HCT116 (cell line): ENCODE measurements at regions not wholly inside any gene's neighbourhood (a gene's known extent, or its start where the extent isn't known, plus 50 kb on each side); places are given as distances from the start of the nearest gene placed in this dataset.

Source experiments
- ATAC-seq: fragments of 200-7000 bp; cut with Tn5 transposase; 2 replicates; pipeline ENCODE4 v1.9.1; 2020; ENCODE audit warnings: mild to moderate bottlenecking, moderate library complexity
- BruUV-seq: library from RNA; stranded (reverse); fragments of 400-500 nt; replicated peaks from 2 replicates; lab custom pipeline; 2021; lab: Mats Ljungman, UMichigan
- CTCF ChIA-PET: fragments of 300-600 bp; sonication (Branson Sonifier 250); formaldehyde crosslinking; loops from one replicate; lab custom pipeline; 2021; ENCODE audit warnings: antibody characterized with exemption; lab: Charles Lee
- POLR2A ChIA-PET: fragments of 300-600, 350-600 bp; sonication (Branson Sonifier 250); formaldehyde crosslinking; loops from one replicate; lab custom pipeline; 2021; ENCODE audit warnings: antibody characterized with exemption; lab: Charles Lee
- RAD21 ChIA-PET, 2 experiments: fragments of 300-600 bp; sonication (Branson Sonifier 250); formaldehyde crosslinking; loops; one replicate each; lab custom pipeline; 2023; ENCODE audit warnings: low total read pairs in 2 of 2; ENCODE audit not compliant: uncharacterized antibody in 2 of 2, unreplicated experiment in 2 of 2, low non-redundant PET in 1 of 2; lab: Charles Lee
- DNase-seq: peaks from one replicate; pipeline ENCODE4 v3.0.0-alpha.2; 2010; ENCODE audit warnings: low read depth, low spot score
- H2AFZ ChIP-seq: fragments of 200-600 bp; shearing (Covaris generic), sonication (generic); 2 replicates; pipeline ENCODE4 v1.6.1; 2017; ENCODE audit warnings: low read depth, mixed run types, mixed read lengths, antibody characterized with exemption, low read length; ENCODE audit not compliant: poor library complexity, severe bottlenecking
- H3K27ac ChIP-seq: 2 replicates; pipeline ENCODE4 v1.5.1; 2012; ENCODE audit warnings: low read depth, low read length
- H3K27me3 ChIP-seq: fragments of 200-600 bp; sonication (generic); 2 replicates; pipeline ENCODE4 v1.6.1; 2016; ENCODE audit warnings: mixed run types, low read length, mixed read lengths; ENCODE audit not compliant: insufficient read depth
- H3K36me3 ChIP-seq, 2 experiments: fragments of 200-500 bp in 1 of 2; fragments of 200-600 bp in 1 of 2; sonication (Bioruptor generic) in 1 of 2; sonication (generic) in 1 of 2; 2 replicates each; pipeline versions ENCODE4 v1.5.1 to v1.6.1; 2014 to 2016; ENCODE audit warnings: low read length in 2 of 2, inconsistent platforms in 1 of 2, mixed read lengths in 1 of 2, mixed run types in 1 of 2; ENCODE audit not compliant: insufficient read depth in 2 of 2, control insufficient read depth in 1 of 2
- H3K4me1 ChIP-seq, 2 experiments: fragments of 200-600 bp in 1 of 2; sonication (generic) in 1 of 2; 2 replicates each; pipeline versions ENCODE4 v1.5.1 to v1.6.1; 2012 to 2017; ENCODE audit warnings: low read length in 2 of 2, inconsistent platforms in 1 of 2, mild to moderate bottlenecking in 1 of 2, mixed read lengths in 1 of 2, mixed run types in 1 of 2, moderate library complexity in 1 of 2; ENCODE audit not compliant: insufficient read depth in 2 of 2, control insufficient read depth in 1 of 2
- H3K4me2 ChIP-seq: fragments of 200-600 bp; sonication (generic); 2 replicates; pipeline ENCODE4 v1.6.1; 2017; ENCODE audit warnings: mixed run types, low read length, mixed read lengths
- H3K4me3 ChIP-seq, 2 experiments: fragments of 200-600 bp in 1 of 2; sonication (generic) in 1 of 2; replicated peaks in 1 of 2; 2 replicates each; pipeline ENCODE4 v1.5.1; 2011 to 2016; ENCODE audit warnings: low read length in 2 of 2, control low read depth in 1 of 2, low read depth in 1 of 2, mild to moderate bottlenecking in 1 of 2, mixed read lengths in 1 of 2, mixed run types in 1 of 2
- H3K79me2 ChIP-seq: fragments of 200-600 bp; sonication (generic); 2 replicates; pipeline ENCODE4 v1.6.1; 2017; ENCODE audit warnings: mild to moderate bottlenecking, mixed run types, low read length, moderate library complexity, mixed read lengths; ENCODE audit not compliant: insufficient read depth
- H3K9ac ChIP-seq: fragments of 200-600 bp; sonication (generic); 2 replicates; pipeline ENCODE4 v1.6.1; 2016; ENCODE audit warnings: low read length, mixed read lengths
- H3K9me2 ChIP-seq: fragments of 200-600 bp; sonication (generic), shearing (Covaris generic); 2 replicates; pipeline ENCODE4 v1.6.1; 2017; ENCODE audit warnings: mixed run types, mild to moderate bottlenecking, moderate library complexity; ENCODE audit not compliant: insufficient read depth
- H3K9me3 ChIP-seq, 2 experiments: fragments of 200-500 bp in 1 of 2; fragments of 200-600 bp in 1 of 2; sonication (Bioruptor generic) in 1 of 2; sonication (generic) in 1 of 2; 2 replicates each; pipeline ENCODE4 v1.6.1; 2014 to 2017; ENCODE audit warnings: low read length in 2 of 2, mixed read lengths in 2 of 2, inconsistent platforms in 1 of 2, low read depth in 1 of 2, mild to moderate bottlenecking in 1 of 2, mixed run types in 1 of 2, moderate library complexity in 1 of 2; ENCODE audit not compliant: control insufficient read depth in 1 of 2, insufficient read depth in 1 of 2
- H4K20me1 ChIP-seq: fragments of 200-600 bp; sonication (generic), shearing (Covaris generic); 2 replicates; pipeline ENCODE4 v1.6.1; 2017; ENCODE audit warnings: mixed run types, mild to moderate bottlenecking, moderate library complexity; ENCODE audit not compliant: insufficient read depth
- CBX3 ChIP-seq: IDR thresholded peaks from 2 replicates; pipeline ENCODE4 v1.6.1; 2012; ENCODE audit warnings: low read depth
- CTCF ChIP-seq, 3 experiments: fragments of 200-600 bp in 1 of 3; sonication (generic) in 1 of 3; IDR thresholded peaks in 2 of 3; conservative IDR thresholded peaks in 1 of 3; 2 replicates each; pipeline ENCODE4 v1.5.1; 2012 to 2017; ENCODE audit warnings: low read depth in 2 of 3, low read length in 2 of 3, antibody characterized with exemption in 1 of 3, borderline replicate concordance in 1 of 3, control low read depth in 1 of 3, mild to moderate bottlenecking in 1 of 3, mixed read lengths in 1 of 3, mixed run types in 1 of 3, moderate library complexity in 1 of 3; ENCODE audit not compliant: insufficient read depth in 1 of 3
- EZH2 ChIP-seq: fragments of 200-600 bp; sonication (generic); IDR thresholded peaks from 2 replicates; pipeline ENCODE4 v1.6.1; 2017; ENCODE audit warnings: antibody characterized with exemption, mixed run types
- RAD21 ChIP-seq: IDR thresholded peaks from 2 replicates; pipeline ENCODE4 v1.6.1; 2012; ENCODE audit warnings: low read depth, mild to moderate bottlenecking
- SP1 ChIP-seq: IDR thresholded peaks from 2 replicates; pipeline ENCODE4 v1.6.1; 2012; ENCODE audit warnings: low read depth
- ZNF274 ChIP-seq: fragments of 200-500 bp; sonication (Bioruptor generic); IDR thresholded peaks from 2 replicates; pipeline ENCODE4 v1.6.1; 2014; ENCODE audit warnings: mild to moderate bottlenecking, low read depth, low read length, inconsistent platforms
- intact Hi-C: fragments of 100-400 bp; cut with micrococcal nuclease; formaldehyde crosslinking; loops from 2 replicates; pipeline ENCODE4 v1.10.0; 2022

GRCh38 chr6:6712449-6713403 is 124.2 kb downstream of the LY86 start:
- POLR2A ChIA-PET, result no interaction called here
- Histone ChIP-seq H3K36me3 (no peaks in the 10 kb centered on the region), H3K9me2 (no peaks in the 10 kb centered on the region), H4K20me1 (no peaks in the 10 kb centered on the region), H3K27ac (no peak overlapping the region), H3K9me3 (no peaks in the 10 kb centered on the region), H3K4me3 (no peak overlapping the region), H3K9ac (no peak overlapping the region), H3K79me2 (no peaks in the 10 kb centered on the region), H2AFZ (peak overlapping the region; percentile 88), H3K4me2 (peak overlapping the region; percentile 52), H3K27me3 (no peaks in the 10 kb centered on the region), H3K4me1 (peaks cover 7 to 25% of the 10 kb centered on the region in 2 experiments)
- CTCF ChIA-PET, result interaction anchor here (0.7 kb wide), 1 partner anchor 9 kb away, joined by 3 read pairs; no protein-coding TSS in a partner anchor
- no TSS peak for BruUV-seq
- intact Hi-C loops, result no loop called here
- TF ChIP-seq RAD21, result peak; percentile 74
- peak in 1 of 3 experiments; percentile 25; a peak in 1 of 6 replicates for TF ChIP-seq CTCF (IDR thresholded peaks at IDR 0.05 in 2 of 3, conservative IDR thresholded peaks at IDR 0.05 in 1 of 3; ENCODE audit: borderline replicate concordance in 1 of 3, insufficient read depth in 1 of 3, low read depth in 2 of 3, low read length in 2 of 3)
- peak; percentile 26; the same call in 1 of the 2 replicates for TF ChIP-seq CBX3
- no peak for TF ChIP-seq SP1
- TF ChIP-seq EZH2, result no peak
- no peak for TF ChIP-seq ZNF274
- RAD21 ChIA-PET, result no interaction called here
- peak; percentile 80 for ATAC-seq
- DNase-seq, result peak; percentile 38
